ENCODE measurements at regions not wholly inside any gene's neighbourhood (a gene's known extent, or its start where the extent isn't known, plus 50 kb on each side); places are given as distances from the start of the nearest gene placed in this dataset.

- POLR2A ChIA-PET, result no interaction called here
- H4K20me1 ChIP-seq (ENCODE audit: insufficient read depth), result no peaks in the 10 kb centered on the region
- no peak overlapping the region for H3K9ac ChIP-seq
- no peaks in the 10 kb centered on the region for H3K9me2 ChIP-seq
- H3K4me2 ChIP-seq, result no peak overlapping the region
- H3K79me2 ChIP-seq (ENCODE audit: insufficient read depth), result no peaks in the 10 kb centered on the region
- CTCF ChIA-PET, result interaction anchor here (1.2 kb wide), 1 partner anchor 191 kb away, joined by 3 read pairs; no protein-coding TSS in a partner anchor
- 1% methylated on average over 3 of the region's 3 CpGs for WGBS (ENCODE audit: low lambda C conversion rate)
- no peaks in the 10 kb centered on the region for H3F3A ChIP-seq (replicated peaks; ENCODE audit: insufficient read depth)
- no peaks in the 10 kb centered on the region for H3K9me3 ChIP-seq
- H3K4me3 ChIP-seq (ENCODE audit: low read depth in 2 of 2, low read length in 1 of 2), result no peak overlapping the region
- no peak for DNase-seq
- H3K27me3 ChIP-seq (ENCODE audit: insufficient read depth), result no peaks in the 10 kb centered on the region
- TF ChIP-seq GABPA (IDR thresholded peaks at IDR 0.05; ENCODE audit: low read depth) (no peak), RCOR1 (IDR thresholded peaks at IDR 0.05; ENCODE audit: low read length) (no peak), PBX3 (IDR thresholded peaks at IDR 0.05) (no peak), EP300 (IDR thresholded peaks at IDR 0.05; ENCODE audit: borderline replicate concordance in 1 of 2, low read depth in 1 of 2, low read length in 1 of 2) (no peak), IRF3 (IDR thresholded peaks at IDR 0.05; ENCODE audit: low read depth, low read length) (no peak), RFX5 (IDR thresholded peaks at IDR 0.05; ENCODE audit: low read length) (no peak)
- H2AFZ ChIP-seq (ENCODE audit: low read depth), result no peak overlapping the region
- H3K4me1 ChIP-seq (ENCODE audit: control insufficient read depth in 1 of 2, insufficient read depth in 2 of 2, low read depth in 1 of 2, low read length in 1 of 2), result no peaks in the 10 kb centered on the region
- no peak overlapping the region for H3K27ac ChIP-seq (ENCODE audit: low read depth in 2 of 2, low read length in 1 of 2)
- no peaks in the 10 kb centered on the region for H3K36me3 ChIP-seq (replicated peaks in 1 of 2; ENCODE audit: control insufficient read depth in 1 of 2, insufficient read depth in 2 of 2, low read length in 1 of 2)
Measured at GRCh38 chr14:30462358-30462757, 96.6 kb upstream of the G2E3 start.

- ChIA-PET POLR2A (no interaction called here), CTCF (no interaction called here)
- no peak overlapping the region for H3K27ac ChIP-seq (ENCODE audit: low read depth in 2 of 2, low read length in 1 of 2)
- DNase-seq, result no peak
- H3K4me3 ChIP-seq (ENCODE audit: low read depth in 2 of 2, low read length in 1 of 2), result no peak overlapping the region
- H3K27me3 ChIP-seq (ENCODE audit: insufficient read depth), result no peaks in the 10 kb centered on the region
- no peaks in the 10 kb centered on the region for H3K36me3 ChIP-seq (replicated peaks in 1 of 2; ENCODE audit: control insufficient read depth in 1 of 2, insufficient read depth in 2 of 2, low read length in 1 of 2)
- 0% methylated on average over 1 of the region's 1 CpG for WGBS (ENCODE audit: low lambda C conversion rate)
- no peak overlapping the region for H2AFZ ChIP-seq (ENCODE audit: low read depth)
- H3K79me2 ChIP-seq (ENCODE audit: insufficient read depth), result no peaks in the 10 kb centered on the region
- no peaks in the 10 kb centered on the region for H4K20me1 ChIP-seq (ENCODE audit: insufficient read depth)
- H3K4me2 ChIP-seq, result no peak overlapping the region
- H3F3A ChIP-seq (replicated peaks; ENCODE audit: insufficient read depth), result no peaks in the 10 kb centered on the region
- no peaks in the 10 kb centered on the region for H3K9me3 ChIP-seq
- H3K9ac ChIP-seq, result no peak overlapping the region
- H3K4me1 ChIP-seq (ENCODE audit: control insufficient read depth in 1 of 2, insufficient read depth in 2 of 2, low read depth in 1 of 2, low read length in 1 of 2), result no peaks in the 10 kb centered on the region
- no peaks in the 10 kb centered on the region for H3K9me2 ChIP-seq
- no peak for TF ChIP-seq ELF1 (IDR thresholded peaks at IDR 0.05)
- TF ChIP-seq RAD21 (IDR thresholded peaks at IDR 0.05; ENCODE audit: low read length), result no peak
Measured at GRCh38 chr14:30464481-30464880, 94.5 kb upstream of the G2E3 start.

GRCh38 chr14:30468354-30468753 lies 90.6 kb upstream of the G2E3 start:
- Histone ChIP-seq H4K20me1 (ENCODE audit: insufficient read depth) (no peaks in the 10 kb centered on the region), H3K27me3 (ENCODE audit: insufficient read depth) (no peaks in the 10 kb centered on the region), H3K9ac (no peak overlapping the region), H3F3A (replicated peaks; ENCODE audit: insufficient read depth) (no peaks in the 10 kb centered on the region), H3K27ac (ENCODE audit: low read depth in 2 of 2, low read length in 1 of 2) (no peak overlapping the region), H3K4me1 (ENCODE audit: control insufficient read depth in 1 of 2, insufficient read depth in 2 of 2, low read depth in 1 of 2, low read length in 1 of 2) (no peaks in the 10 kb centered on the region), H3K4me2 (no peak overlapping the region), H3K79me2 (ENCODE audit: insufficient read depth) (no peaks in the 10 kb centered on the region), H3K4me3 (ENCODE audit: low read depth in 2 of 2, low read length in 1 of 2) (no peak overlapping the region), H2AFZ (ENCODE audit: low read depth) (no peak overlapping the region), H3K9me2 (no peaks in the 10 kb centered on the region), H3K9me3 (no peaks in the 10 kb centered on the region), H3K36me3 (replicated peaks in 1 of 2; ENCODE audit: control insufficient read depth in 1 of 2, insufficient read depth in 2 of 2, low read length in 1 of 2) (no peaks in the 10 kb centered on the region)
- DNase-seq, result no peak
- POLR2A ChIA-PET, result no interaction called here
- CTCF ChIA-PET, result no interaction called here
- WGBS (ENCODE audit: low lambda C conversion rate), result 28% methylated on average over 4 of the region's 4 CpGs
- TF ChIP-seq EP300 (IDR thresholded peaks at IDR 0.05; ENCODE audit: borderline replicate concordance in 1 of 2, low read depth in 1 of 2, low read length in 1 of 2) (no peak), SMC3 (IDR thresholded peaks at IDR 0.05; ENCODE audit: low read depth, low read length) (no peak), ZBTB33 (IDR thresholded peaks at IDR 0.05; ENCODE audit: borderline replicate concordance, low read depth) (no peak), SIN3A (IDR thresholded peaks at IDR 0.05; ENCODE audit: borderline replicate concordance, low read depth, low read length) (no peak), TAF1 (IDR thresholded peaks at IDR 0.05; ENCODE audit: borderline replicate concordance, low read depth, low read length) (no peak), NRF1 (IDR thresholded peaks at IDR 0.05; ENCODE audit: low read depth, low read length) (no peak), ELF1 (IDR thresholded peaks at IDR 0.05) (no peak), GATA2 (CRISPR knock-in tag; IDR thresholded peaks at IDR 0.05) (no peak), PBX3 (IDR thresholded peaks at IDR 0.05) (no peak), YY1 (IDR thresholded peaks at IDR 0.05; ENCODE audit: low read depth) (no peak), GABPA (IDR thresholded peaks at IDR 0.05; ENCODE audit: low read depth) (no peak), CHD2 (IDR thresholded peaks at IDR 0.05; ENCODE audit: low read length, partially characterized antibody) (no peak)

Data from SK-N-SH (cell line).